K562 (cell line): ENCODE measurements at regions not wholly inside any gene's neighbourhood (a gene's known extent, or its start where the extent isn't known, plus 50 kb on each side); places are given as distances from the start of the nearest gene placed in this dataset.

Experiments used
- CHD7 ChIP-seq: fragments of 200-600 bp; sonication (generic); IDR thresholded peaks from one replicate; pipeline ENCODE4 v1.6.1; 2012; ENCODE audit warnings: mild to moderate bottlenecking, low read depth, low read length, inconsistent platforms
- ZNF3 ChIP-seq: fragments of 250-450 bp; sonication (Bioruptor Pico); IDR thresholded peaks from 2 replicates; pipeline ENCODE4 v1.5.0; 2021; ENCODE audit warnings: mild to moderate bottlenecking, moderate library complexity
- TF ChIP-seq, protein P1 (sequence below), 2 experiments: fragments of 450-650 bp in 1 of 2; IDR thresholded peaks; 2 replicates each; pipeline ENCODE4 v1.6.1; 2011 to 2017; ENCODE audit warnings: low read depth in 2 of 2, antibody characterized with exemption in 1 of 2, borderline replicate concordance in 1 of 2, low read length in 1 of 2, mild to moderate bottlenecking in 1 of 2, mixed read lengths in 1 of 2; ENCODE audit not compliant: control insufficient read depth in 1 of 2

GRCh38 chr7:131252976-131253375, 74.7 kb upstream of the MKLN1 start (continued):
- TF ChIP-seq CHD7, result no peak
- TF ChIP-seq, protein P1, sequence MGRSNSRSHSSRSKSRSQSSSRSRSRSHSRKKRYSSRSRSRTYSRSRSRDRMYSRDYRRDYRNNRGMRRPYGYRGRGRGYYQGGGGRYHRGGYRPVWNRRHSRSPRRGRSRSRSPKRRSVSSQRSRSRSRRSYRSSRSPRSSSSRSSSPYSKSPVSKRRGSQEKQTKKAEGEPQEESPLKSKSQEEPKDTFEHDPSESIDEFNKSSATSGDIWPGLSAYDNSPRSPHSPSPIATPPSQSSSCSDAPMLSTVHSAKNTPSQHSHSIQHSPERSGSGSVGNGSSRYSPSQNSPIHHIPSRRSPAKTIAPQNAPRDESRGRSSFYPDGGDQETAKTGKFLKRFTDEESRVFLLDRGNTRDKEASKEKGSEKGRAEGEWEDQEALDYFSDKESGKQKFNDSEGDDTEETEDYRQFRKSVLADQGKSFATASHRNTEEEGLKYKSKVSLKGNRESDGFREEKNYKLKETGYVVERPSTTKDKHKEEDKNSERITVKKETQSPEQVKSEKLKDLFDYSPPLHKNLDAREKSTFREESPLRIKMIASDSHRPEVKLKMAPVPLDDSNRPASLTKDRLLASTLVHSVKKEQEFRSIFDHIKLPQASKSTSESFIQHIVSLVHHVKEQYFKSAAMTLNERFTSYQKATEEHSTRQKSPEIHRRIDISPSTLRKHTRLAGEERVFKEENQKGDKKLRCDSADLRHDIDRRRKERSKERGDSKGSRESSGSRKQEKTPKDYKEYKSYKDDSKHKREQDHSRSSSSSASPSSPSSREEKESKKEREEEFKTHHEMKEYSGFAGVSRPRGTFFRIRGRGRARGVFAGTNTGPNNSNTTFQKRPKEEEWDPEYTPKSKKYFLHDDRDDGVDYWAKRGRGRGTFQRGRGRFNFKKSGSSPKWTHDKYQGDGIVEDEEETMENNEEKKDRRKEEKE (IDR thresholded peaks at IDR 0.05; ENCODE audit: borderline replicate concordance in 1 of 2, control insufficient read depth in 1 of 2, low read depth in 2 of 2, low read length in 1 of 2), result no peak
- TF ChIP-seq ZNF3 (CRISPR knock-in tag), result no peak
